Muscle of leg (tissue), 3 donors: ENCODE measurements at regions not wholly inside any gene's neighbourhood (a gene's known extent, or its start where the extent isn't known, plus 50 kb on each side); places are given as distances from the start of the nearest gene placed in this dataset.

ENCODE experiments used
- DNase-seq: peaks from one replicate; pipeline ENCODE4 v3.0.0; 2013
- H3K27ac ChIP-seq: one replicate; pipeline ENCODE4 v1.5.1; 2013; ENCODE audit warnings: mild to moderate bottlenecking, low read length, control low read depth
- H3K27me3 ChIP-seq: one replicate; pipeline ENCODE4 v1.6.1; 2013; ENCODE audit warnings: low read length; ENCODE audit not compliant: control insufficient read depth, insufficient read depth
- H3K36me3 ChIP-seq: one replicate; pipeline ENCODE4 v1.6.1; 2013; ENCODE audit warnings: low read length; ENCODE audit not compliant: control insufficient read depth, insufficient read depth
- H3K4me1 ChIP-seq: one replicate; pipeline ENCODE4 v1.6.1; 2013; ENCODE audit warnings: low read length; ENCODE audit not compliant: control insufficient read depth, insufficient read depth
- H3K4me3 ChIP-seq: one replicate; pipeline ENCODE4 v1.5.1; 2013; ENCODE audit warnings: low read length, control low read depth
- H3K9me3 ChIP-seq: replicated peaks from 2 replicates; pipeline ENCODE4 v1.6.1; 2013; ENCODE audit warnings: low read depth, low read length; ENCODE audit not compliant: control insufficient read depth
- WGBS: methylation state at CpG from one replicate; pipeline ENCODE4 v1.1.5; 2013; ENCODE audit warnings: missing lambda C conversion rate; ENCODE audit not compliant: insufficient coverage; 5-methylcytosine and 5-hydroxymethylcytosine counted together

DNA sequence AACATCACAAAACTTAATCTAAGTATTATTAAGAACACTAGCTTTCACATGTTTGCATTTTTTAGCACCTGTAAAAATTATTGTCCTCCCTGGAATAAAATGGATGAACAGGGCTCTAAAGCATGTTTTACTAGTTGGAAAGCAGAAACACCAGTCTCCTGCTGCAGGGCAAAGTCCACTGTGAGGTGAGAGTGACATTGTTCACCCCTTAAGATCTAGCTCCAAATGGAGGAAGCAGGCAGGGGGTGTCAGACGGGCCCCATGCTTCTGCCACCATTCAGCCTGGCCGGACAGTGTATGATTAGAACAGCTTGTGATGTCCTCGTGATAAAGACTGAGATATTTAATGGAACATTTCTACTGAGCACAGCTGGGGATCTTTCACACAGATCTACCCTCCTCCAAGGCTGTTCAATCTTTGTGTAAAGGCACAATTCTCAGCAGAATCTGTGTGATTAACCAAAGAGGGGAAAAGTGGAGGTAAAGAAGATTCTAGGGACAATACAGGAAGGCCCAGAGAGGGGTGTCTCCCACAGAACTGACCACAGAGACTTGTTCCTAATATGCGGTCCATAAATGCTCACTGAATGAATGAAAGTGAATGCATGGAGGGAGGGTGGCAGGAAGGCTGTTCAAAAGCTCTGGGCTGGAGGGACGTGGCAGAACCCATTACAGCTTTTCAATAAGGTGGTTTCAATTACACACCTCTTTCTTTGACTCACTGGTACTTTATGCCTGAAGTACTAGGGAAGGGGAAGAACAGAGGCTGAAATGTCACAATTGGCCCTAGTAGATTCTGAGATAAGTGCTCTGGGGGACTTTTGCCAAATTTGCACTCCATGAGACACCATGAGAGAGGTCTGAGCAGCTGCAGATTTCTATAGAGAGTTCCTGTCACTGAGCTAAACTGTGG lies 239.1 kb upstream of the ARHGAP20 start:
- H3K4me1 ChIP-seq: peaks cover 18% of the 10 kb centered on the region
- DNase-seq: peak; percentile 86
- H3K36me3 ChIP-seq: no peaks in the 10 kb centered on the region
- H3K9me3 ChIP-seq: no peaks in the 10 kb centered on the region
- peak overlapping the region; percentile 63 for H3K27ac ChIP-seq
- H3K27me3 ChIP-seq: no peaks in the 10 kb centered on the region
- no peak overlapping the region for H3K4me3 ChIP-seq
- 67% methylated on average over 1 of the region's 5 CpGs for WGBS

- Histone ChIP-seq H3K4me1 (peaks cover 18% of the 10 kb centered on the region), H3K4me3 (no peak overlapping the region), H3K9me3 (no peaks in the 10 kb centered on the region), H3K27me3 (no peaks in the 10 kb centered on the region), H3K27ac (no peak overlapping the region), H3K36me3 (no peaks in the 10 kb centered on the region)
- WGBS: 93% methylated on average over 2 of the region's 3 CpGs
- DNase-seq: no peak
Measured at GRCh38 chr11:110948112-110948511, 235.9 kb upstream of the ARHGAP20 start.

DNA sequence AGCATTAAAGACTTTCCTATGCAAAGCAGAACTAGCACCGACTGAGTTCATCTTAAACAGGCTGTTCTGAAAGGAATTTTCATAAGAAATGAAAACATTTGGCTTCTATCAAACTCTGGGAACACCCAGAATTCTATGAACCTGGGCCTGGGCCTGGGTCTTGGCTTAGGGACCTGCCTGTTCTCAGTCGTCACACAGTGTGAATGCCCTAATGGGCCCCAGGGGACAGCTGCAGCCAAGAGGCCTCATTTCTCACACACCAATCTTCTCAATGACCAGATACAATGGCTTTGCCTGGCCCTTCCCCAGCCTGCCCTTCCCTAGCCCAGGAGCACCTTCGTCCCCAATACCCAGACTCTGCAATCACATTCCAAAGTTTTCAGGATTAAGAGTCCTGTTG lies 234.9 kb upstream of the ARHGAP20 start:
- Histone ChIP-seq H3K4me3 (no peak overlapping the region), H3K9me3 (no peaks in the 10 kb centered on the region), H3K27ac (peak overlapping the region; percentile 50), H3K36me3 (no peaks in the 10 kb centered on the region), H3K27me3 (no peaks in the 10 kb centered on the region), H3K4me1 (peaks cover 16% of the 10 kb centered on the region)
- 29% methylated on average over 3 of the region's 3 CpGs for WGBS
- DNase-seq: peak; percentile 54

DNA sequence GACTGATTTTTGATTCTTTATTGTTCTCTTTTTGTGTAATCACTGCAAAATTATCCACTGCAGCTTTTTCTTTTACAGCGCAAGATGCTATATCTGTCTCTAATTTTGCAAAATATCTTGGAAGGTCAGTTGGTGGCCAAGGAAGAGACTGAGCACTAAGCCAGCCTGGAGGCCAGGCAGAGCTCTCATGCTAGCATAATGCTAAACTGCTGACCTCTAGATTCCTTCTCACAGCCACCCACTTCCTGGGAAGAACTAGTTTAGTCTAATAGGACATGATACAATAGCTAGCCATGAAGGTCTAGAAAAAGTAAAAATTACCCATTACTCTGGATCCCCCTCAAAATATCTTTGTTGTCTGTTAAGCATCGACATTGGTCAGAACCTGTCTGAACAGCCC lies 227.2 kb upstream of the ARHGAP20 start:
- no peaks in the 10 kb centered on the region for H3K27me3 ChIP-seq
- H3K4me3 ChIP-seq: no peak overlapping the region
- no CpG with 5 or more reads among the region's 2 CpGs for WGBS
- H3K27ac ChIP-seq: no peak overlapping the region
- no peaks in the 10 kb centered on the region for H3K4me1 ChIP-seq
- no peak for DNase-seq
- H3K36me3 ChIP-seq: no peaks in the 10 kb centered on the region
- H3K9me3 ChIP-seq: no peaks in the 10 kb centered on the region

GRCh38 chr11:110935018-110935640 lies 222.9 kb upstream of the ARHGAP20 start:
- H3K4me3 ChIP-seq: no peak overlapping the region
- no peaks in the 10 kb centered on the region for H3K4me1 ChIP-seq
- WGBS: no CpG with 5 or more reads among the region's 2 CpGs
- no peaks in the 10 kb centered on the region for H3K9me3 ChIP-seq
- H3K27me3 ChIP-seq: no peaks in the 10 kb centered on the region
- no peaks in the 10 kb centered on the region for H3K36me3 ChIP-seq
- no peak overlapping the region for H3K27ac ChIP-seq
- no peak for DNase-seq

DNA sequence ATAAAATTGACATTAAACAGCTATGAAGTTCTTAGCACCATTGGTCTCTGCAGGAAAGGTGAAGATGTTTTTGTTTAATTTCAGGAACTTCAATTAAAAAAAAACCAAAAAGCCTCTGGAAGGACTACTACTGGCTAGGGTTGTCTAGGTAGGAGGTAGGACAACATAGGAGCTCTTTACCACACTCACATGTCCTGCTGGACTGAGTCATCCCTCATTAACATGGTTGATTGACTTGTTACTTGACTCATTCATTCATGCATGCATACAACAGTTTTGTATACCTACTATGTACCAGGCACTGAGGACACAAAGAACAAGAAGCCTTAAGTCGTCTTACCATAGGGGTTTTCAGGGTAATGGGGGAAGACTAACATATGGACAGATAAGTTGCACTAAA lies 216.9 kb upstream of the ARHGAP20 start:
- no CpG with 5 or more reads among the region's 1 CpG for WGBS
- Histone ChIP-seq H3K36me3 (no peaks in the 10 kb centered on the region), H3K27me3 (no peaks in the 10 kb centered on the region), H3K9me3 (no peaks in the 10 kb centered on the region), H3K4me3 (no peak overlapping the region), H3K27ac (no peak overlapping the region), H3K4me1 (peaks cover 2% of the 10 kb centered on the region)
- no peak for DNase-seq

GRCh38 chr11:110928391-110928790 lies 216.2 kb upstream of the ARHGAP20 start:
- no peaks in the 10 kb centered on the region for H3K9me3 ChIP-seq
- no peak for DNase-seq
- 80% methylated on average over 1 of the region's 2 CpGs for WGBS
- no peak overlapping the region for H3K4me3 ChIP-seq
- no peaks in the 10 kb centered on the region for H3K36me3 ChIP-seq
- H3K4me1 ChIP-seq: peaks cover 2% of the 10 kb centered on the region
- H3K27me3 ChIP-seq: no peaks in the 10 kb centered on the region
- no peak overlapping the region for H3K27ac ChIP-seq

DNA sequence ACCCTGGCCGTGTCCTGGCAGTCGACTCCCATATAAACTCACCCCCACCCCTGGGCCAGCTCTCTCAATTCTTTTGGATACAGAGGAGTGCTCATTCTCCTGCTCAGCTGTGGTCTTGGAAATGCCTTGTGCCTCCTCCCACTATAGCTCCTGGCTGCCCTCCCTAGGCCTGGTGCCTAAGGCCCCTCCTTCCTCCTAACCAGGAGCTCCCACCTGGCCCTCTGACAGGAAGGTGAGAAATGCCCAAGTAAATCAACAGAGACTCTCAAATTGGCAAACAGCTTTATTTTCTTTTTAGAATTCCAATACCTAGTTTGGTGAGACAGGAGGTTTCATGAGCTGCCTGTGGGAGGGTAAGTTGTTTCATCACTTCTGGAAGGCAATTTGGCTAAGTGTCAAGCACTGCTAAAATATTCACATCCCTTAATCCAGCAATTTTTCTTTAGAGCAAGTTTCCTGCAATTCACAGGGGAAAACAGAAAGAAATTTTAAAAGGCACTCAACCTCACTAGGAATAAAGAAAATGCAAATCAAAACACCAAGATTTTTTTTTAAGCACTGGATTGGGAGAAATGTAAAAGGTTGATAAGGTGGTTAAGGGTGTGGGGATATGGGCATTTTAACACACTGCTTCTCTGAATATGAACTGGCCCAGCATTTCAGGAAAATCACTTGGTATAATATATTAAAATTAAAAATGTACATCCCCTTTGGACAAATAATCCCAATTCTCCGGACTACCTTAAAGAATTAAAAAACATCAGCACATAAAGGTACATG lies 209.7 kb upstream of the ARHGAP20 start:
- H3K27me3 ChIP-seq: no peaks in the 10 kb centered on the region
- 13% methylated on average over 2 of the region's 3 CpGs for WGBS
- H3K9me3 ChIP-seq: peaks cover 1% of the 10 kb centered on the region
- DNase-seq: peak; percentile 84
- no peak overlapping the region for H3K4me3 ChIP-seq
- no peaks in the 10 kb centered on the region for H3K36me3 ChIP-seq
- peaks cover 28% of the 10 kb centered on the region for H3K4me1 ChIP-seq
- H3K27ac ChIP-seq: peak overlapping the region; percentile 40

- no peaks in the 10 kb centered on the region for H3K27me3 ChIP-seq
- peaks cover 2% of the 10 kb centered on the region for H3K9me3 ChIP-seq
- 26% methylated on average over 2 of the region's 4 CpGs for WGBS
- peak; percentile 48 for DNase-seq
- H3K36me3 ChIP-seq: no peaks in the 10 kb centered on the region
- H3K4me3 ChIP-seq: no peak overlapping the region
- H3K27ac ChIP-seq: no peak overlapping the region
- peaks cover 26% of the 10 kb centered on the region for H3K4me1 ChIP-seq
Measured at GRCh38 chr11:110919241-110919922, 207.1 kb upstream of the ARHGAP20 start.
